Neural crest cell (in vitro differentiated cells): ENCODE measurements at regions not wholly inside any gene's neighbourhood (a gene's known extent, or its start where the extent isn't known, plus 50 kb on each side); places are given as distances from the start of the nearest gene placed in this dataset.

Experiments used
- DNase-seq: peaks from one replicate; pipeline ENCODE4 v3.0.0; 2021; ENCODE audit warnings: low read depth, mixed read lengths, low spot score
- H3K27ac Mint-ChIP-seq: one replicate; pipeline ENCODE4 v1.8.0; 2021; ENCODE audit warnings: mild to moderate bottlenecking, mixed read lengths; ENCODE audit not compliant: unreplicated experiment
- H3K27me3 Mint-ChIP-seq: 2 replicates; pipeline ENCODE4 v1.8.0; 2021; ENCODE audit warnings: low read depth, mild to moderate bottlenecking, mixed read lengths
- H3K36me3 Mint-ChIP-seq: 2 replicates; pipeline ENCODE4 v1.8.0; 2021; ENCODE audit warnings: low read depth, mild to moderate bottlenecking, mixed read lengths
- H3K4me1 Mint-ChIP-seq: 2 replicates; pipeline ENCODE4 v1.8.0; 2021; ENCODE audit warnings: mixed read lengths
- H3K4me3 Mint-ChIP-seq: one replicate; pipeline ENCODE4 v1.8.0; 2021; ENCODE audit warnings: mild to moderate bottlenecking, mixed read lengths
- H3K9me3 Mint-ChIP-seq: 2 replicates; pipeline ENCODE4 v1.8.0; 2021; ENCODE audit warnings: mixed read lengths
- CTCF ChIP-seq: fragments of 200-600 bp; sonication (generic); conservative IDR thresholded peaks from 2 replicates; pipeline ENCODE4 v1.5.0; 2021; ENCODE audit warnings: antibody characterized with exemption, mild to moderate bottlenecking

GRCh38 chr21:24225431-24225830 lies 1381.8 kb downstream of the MRPL39 start:
- Mint-ChIP-seq H3K27ac (no peak overlapping the region), H3K36me3 (no peaks in the 10 kb centered on the region), H3K4me1 (no peaks in the 10 kb centered on the region), H3K4me3 (no peak overlapping the region), H3K27me3 (no peaks in the 10 kb centered on the region), H3K9me3 (peaks cover 8% of the 10 kb centered on the region)
- no peak for TF ChIP-seq CTCF
- DNase-seq = no peak

- Mint-ChIP-seq H3K9me3 (peaks cover 8% of the 10 kb centered on the region), H3K27me3 (no peaks in the 10 kb centered on the region), H3K4me3 (no peak overlapping the region), H3K36me3 (no peaks in the 10 kb centered on the region), H3K4me1 (no peaks in the 10 kb centered on the region), H3K27ac (no peak overlapping the region)
- no peak for DNase-seq
- TF ChIP-seq CTCF = no peak
These were observed 1382.9 kb downstream of the MRPL39 start for GRCh38 chr21:24224422-24224821.

GRCh38 chr21:24223624-24224023 lies 1383.7 kb downstream of the MRPL39 start:
- no peak for TF ChIP-seq CTCF
- H3K9me3 Mint-ChIP-seq = peaks cover 8% of the 10 kb centered on the region
- no peak overlapping the region for H3K27ac Mint-ChIP-seq

GRCh38 chr21:24222676-24223075 lies 1384.6 kb downstream of the MRPL39 start:
- peaks cover 8% of the 10 kb centered on the region for H3K9me3 Mint-ChIP-seq
- no peak for DNase-seq
- no peaks in the 10 kb centered on the region for H3K27me3 Mint-ChIP-seq
- H3K4me1 Mint-ChIP-seq = no peaks in the 10 kb centered on the region
- no peak overlapping the region for H3K27ac Mint-ChIP-seq
- H3K36me3 Mint-ChIP-seq = no peaks in the 10 kb centered on the region
- TF ChIP-seq CTCF = no peak
- no peak overlapping the region for H3K4me3 Mint-ChIP-seq

More at GRCh38 chr21:24223624-24224023, 1383.7 kb downstream of the MRPL39 start:
- H3K4me3 Mint-ChIP-seq = no peak overlapping the region
- no peaks in the 10 kb centered on the region for H3K4me1 Mint-ChIP-seq
- no peak for DNase-seq
- H3K36me3 Mint-ChIP-seq = no peaks in the 10 kb centered on the region
- H3K27me3 Mint-ChIP-seq = no peaks in the 10 kb centered on the region

- no peak overlapping the region for H3K27ac Mint-ChIP-seq
- no peak for DNase-seq
- no peaks in the 10 kb centered on the region for H3K36me3 Mint-ChIP-seq
- H3K4me1 Mint-ChIP-seq = no peaks in the 10 kb centered on the region
- peaks cover 8% of the 10 kb centered on the region for H3K9me3 Mint-ChIP-seq
- no peak overlapping the region for H3K4me3 Mint-ChIP-seq
- H3K27me3 Mint-ChIP-seq = no peaks in the 10 kb centered on the region
- TF ChIP-seq CTCF = no peak
These were observed 1386.8 kb downstream of the MRPL39 start for GRCh38 chr21:24220446-24220845.

- no peak for DNase-seq
- H3K4me3 Mint-ChIP-seq = no peak overlapping the region
- TF ChIP-seq CTCF = no peak
- H3K4me1 Mint-ChIP-seq = no peaks in the 10 kb centered on the region
- no peak overlapping the region for H3K27ac Mint-ChIP-seq
- H3K27me3 Mint-ChIP-seq = no peaks in the 10 kb centered on the region
- no peaks in the 10 kb centered on the region for H3K36me3 Mint-ChIP-seq
- peaks cover 9% of the 10 kb centered on the region for H3K9me3 Mint-ChIP-seq
These were observed 1390.1 kb downstream of the MRPL39 start for GRCh38 chr21:24217151-24217550.
